PFSK-1 (cell line): ENCODE measurements at regions not wholly inside any gene's neighbourhood (a gene's known extent, or its start where the extent isn't known, plus 50 kb on each side); places are given as distances from the start of the nearest gene placed in this dataset.

Source experiments
- TAF1 ChIP-seq: IDR thresholded peaks from 2 replicates; pipeline ENCODE4 v1.6.1; 2012; ENCODE audit warnings: low read length, control low read depth, borderline replicate concordance; ENCODE audit not compliant: insufficient read depth
- TF ChIP-seq, protein P1 (sequence below), 2 experiments: IDR thresholded peaks; 2 replicates each; pipeline versions ENCODE4 v1.6.1 to v1.8.0; 2011 to 2012; ENCODE audit warnings: low read depth in 2 of 2, low read length in 2 of 2, control low read depth in 1 of 2, inconsistent platforms in 1 of 2, mild to moderate bottlenecking in 1 of 2, moderate library complexity in 1 of 2; ENCODE audit not compliant: insufficient read depth in 1 of 2

DNA sequence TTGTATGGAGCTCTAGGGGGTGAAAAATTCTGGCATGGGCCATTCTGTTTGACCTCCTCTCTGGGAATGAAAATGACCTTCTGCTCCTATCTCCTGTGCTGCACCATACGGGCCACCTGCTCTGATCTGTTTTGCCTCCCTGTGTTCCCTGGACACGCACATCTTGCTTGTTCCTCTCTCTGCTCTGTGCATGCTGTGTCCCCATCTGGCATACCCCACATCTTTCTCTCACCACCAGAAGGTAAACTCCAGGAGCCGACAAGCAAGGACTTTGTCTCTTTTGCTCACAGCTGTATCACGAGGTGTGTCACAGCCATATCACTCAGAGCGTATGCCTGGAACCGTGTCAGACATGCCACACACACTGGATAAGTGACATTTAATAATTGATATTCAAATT, 208.4 kb upstream of the DTNBP1 start:
- TF ChIP-seq TAF1 = no peak
- TF ChIP-seq, protein P1, sequence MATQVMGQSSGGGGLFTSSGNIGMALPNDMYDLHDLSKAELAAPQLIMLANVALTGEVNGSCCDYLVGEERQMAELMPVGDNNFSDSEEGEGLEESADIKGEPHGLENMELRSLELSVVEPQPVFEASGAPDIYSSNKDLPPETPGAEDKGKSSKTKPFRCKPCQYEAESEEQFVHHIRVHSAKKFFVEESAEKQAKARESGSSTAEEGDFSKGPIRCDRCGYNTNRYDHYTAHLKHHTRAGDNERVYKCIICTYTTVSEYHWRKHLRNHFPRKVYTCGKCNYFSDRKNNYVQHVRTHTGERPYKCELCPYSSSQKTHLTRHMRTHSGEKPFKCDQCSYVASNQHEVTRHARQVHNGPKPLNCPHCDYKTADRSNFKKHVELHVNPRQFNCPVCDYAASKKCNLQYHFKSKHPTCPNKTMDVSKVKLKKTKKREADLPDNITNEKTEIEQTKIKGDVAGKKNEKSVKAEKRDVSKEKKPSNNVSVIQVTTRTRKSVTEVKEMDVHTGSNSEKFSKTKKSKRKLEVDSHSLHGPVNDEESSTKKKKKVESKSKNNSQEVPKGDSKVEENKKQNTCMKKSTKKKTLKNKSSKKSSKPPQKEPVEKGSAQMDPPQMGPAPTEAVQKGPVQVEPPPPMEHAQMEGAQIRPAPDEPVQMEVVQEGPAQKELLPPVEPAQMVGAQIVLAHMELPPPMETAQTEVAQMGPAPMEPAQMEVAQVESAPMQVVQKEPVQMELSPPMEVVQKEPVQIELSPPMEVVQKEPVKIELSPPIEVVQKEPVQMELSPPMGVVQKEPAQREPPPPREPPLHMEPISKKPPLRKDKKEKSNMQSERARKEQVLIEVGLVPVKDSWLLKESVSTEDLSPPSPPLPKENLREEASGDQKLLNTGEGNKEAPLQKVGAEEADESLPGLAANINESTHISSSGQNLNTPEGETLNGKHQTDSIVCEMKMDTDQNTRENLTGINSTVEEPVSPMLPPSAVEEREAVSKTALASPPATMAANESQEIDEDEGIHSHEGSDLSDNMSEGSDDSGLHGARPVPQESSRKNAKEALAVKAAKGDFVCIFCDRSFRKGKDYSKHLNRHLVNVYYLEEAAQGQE (IDR thresholded peaks at IDR 0.05; ENCODE audit: insufficient read depth in 1 of 2, low read depth in 2 of 2, low read length in 2 of 2) = no peak
